Keratinocyte (primary cell): ENCODE measurements at regions not wholly inside any gene's neighbourhood (a gene's known extent, or its start where the extent isn't known, plus 50 kb on each side); places are given as distances from the start of the nearest gene placed in this dataset.

Source experiments
- EZH2 ChIP-seq: IDR thresholded peaks from one replicate; pipeline ENCODE4 v1.6.1; 2012; ENCODE audit warnings: inconsistent platforms, mild to moderate bottlenecking, low read length, moderate library complexity
- TF ChIP-seq, protein P1 (sequence below), 3 experiments: IDR thresholded peaks in 1 of 3; conservative IDR thresholded peaks in 1 of 3; optimal IDR thresholded peaks in 1 of 3; 2 replicates in 2 of 3; 3 replicates in 1 of 3; pipeline versions ENCODE3 to v1.5.1; 2011; ENCODE audit warnings: low read length in 3 of 3, mild to moderate bottlenecking in 3 of 3, moderate library complexity in 2 of 3, control low read depth in 1 of 3, inconsistent platforms in 1 of 3; ENCODE audit not compliant: insufficient read depth in 2 of 3; ENCODE audit errors: extremely low read depth in 1 of 3

GRCh38 chr2:48844417-48845155, 89.1 kb upstream of the LHCGR start:
- TF ChIP-seq, protein P1, sequence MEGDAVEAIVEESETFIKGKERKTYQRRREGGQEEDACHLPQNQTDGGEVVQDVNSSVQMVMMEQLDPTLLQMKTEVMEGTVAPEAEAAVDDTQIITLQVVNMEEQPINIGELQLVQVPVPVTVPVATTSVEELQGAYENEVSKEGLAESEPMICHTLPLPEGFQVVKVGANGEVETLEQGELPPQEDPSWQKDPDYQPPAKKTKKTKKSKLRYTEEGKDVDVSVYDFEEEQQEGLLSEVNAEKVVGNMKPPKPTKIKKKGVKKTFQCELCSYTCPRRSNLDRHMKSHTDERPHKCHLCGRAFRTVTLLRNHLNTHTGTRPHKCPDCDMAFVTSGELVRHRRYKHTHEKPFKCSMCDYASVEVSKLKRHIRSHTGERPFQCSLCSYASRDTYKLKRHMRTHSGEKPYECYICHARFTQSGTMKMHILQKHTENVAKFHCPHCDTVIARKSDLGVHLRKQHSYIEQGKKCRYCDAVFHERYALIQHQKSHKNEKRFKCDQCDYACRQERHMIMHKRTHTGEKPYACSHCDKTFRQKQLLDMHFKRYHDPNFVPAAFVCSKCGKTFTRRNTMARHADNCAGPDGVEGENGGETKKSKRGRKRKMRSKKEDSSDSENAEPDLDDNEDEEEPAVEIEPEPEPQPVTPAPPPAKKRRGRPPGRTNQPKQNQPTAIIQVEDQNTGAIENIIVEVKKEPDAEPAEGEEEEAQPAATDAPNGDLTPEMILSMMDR (optimal IDR thresholded peaks at IDR 0.05 in 1 of 3, IDR thresholded peaks at IDR 0.05 in 1 of 3, conservative IDR thresholded peaks at IDR 0.05 in 1 of 3; ENCODE audit: extremely low read depth in 1 of 3, insufficient read depth in 2 of 3, low read length in 3 of 3) = no peak
- TF ChIP-seq EZH2 = no peak
